ENCODE measurements at regions not wholly inside any gene's neighbourhood (a gene's known extent, or its start where the extent isn't known, plus 50 kb on each side); places are given as distances from the start of the nearest gene placed in this dataset.
"Not testable (repeated sequence)": the region's sequence is repeated elsewhere in the genome, so short reads cannot be mapped to it uniquely, and the experiment has no call there.

GRCh38 chr3:20442846-20443245 lies 256.8 kb upstream of the SGO1 start (continued):
- TF ChIP-seq, protein P1, sequence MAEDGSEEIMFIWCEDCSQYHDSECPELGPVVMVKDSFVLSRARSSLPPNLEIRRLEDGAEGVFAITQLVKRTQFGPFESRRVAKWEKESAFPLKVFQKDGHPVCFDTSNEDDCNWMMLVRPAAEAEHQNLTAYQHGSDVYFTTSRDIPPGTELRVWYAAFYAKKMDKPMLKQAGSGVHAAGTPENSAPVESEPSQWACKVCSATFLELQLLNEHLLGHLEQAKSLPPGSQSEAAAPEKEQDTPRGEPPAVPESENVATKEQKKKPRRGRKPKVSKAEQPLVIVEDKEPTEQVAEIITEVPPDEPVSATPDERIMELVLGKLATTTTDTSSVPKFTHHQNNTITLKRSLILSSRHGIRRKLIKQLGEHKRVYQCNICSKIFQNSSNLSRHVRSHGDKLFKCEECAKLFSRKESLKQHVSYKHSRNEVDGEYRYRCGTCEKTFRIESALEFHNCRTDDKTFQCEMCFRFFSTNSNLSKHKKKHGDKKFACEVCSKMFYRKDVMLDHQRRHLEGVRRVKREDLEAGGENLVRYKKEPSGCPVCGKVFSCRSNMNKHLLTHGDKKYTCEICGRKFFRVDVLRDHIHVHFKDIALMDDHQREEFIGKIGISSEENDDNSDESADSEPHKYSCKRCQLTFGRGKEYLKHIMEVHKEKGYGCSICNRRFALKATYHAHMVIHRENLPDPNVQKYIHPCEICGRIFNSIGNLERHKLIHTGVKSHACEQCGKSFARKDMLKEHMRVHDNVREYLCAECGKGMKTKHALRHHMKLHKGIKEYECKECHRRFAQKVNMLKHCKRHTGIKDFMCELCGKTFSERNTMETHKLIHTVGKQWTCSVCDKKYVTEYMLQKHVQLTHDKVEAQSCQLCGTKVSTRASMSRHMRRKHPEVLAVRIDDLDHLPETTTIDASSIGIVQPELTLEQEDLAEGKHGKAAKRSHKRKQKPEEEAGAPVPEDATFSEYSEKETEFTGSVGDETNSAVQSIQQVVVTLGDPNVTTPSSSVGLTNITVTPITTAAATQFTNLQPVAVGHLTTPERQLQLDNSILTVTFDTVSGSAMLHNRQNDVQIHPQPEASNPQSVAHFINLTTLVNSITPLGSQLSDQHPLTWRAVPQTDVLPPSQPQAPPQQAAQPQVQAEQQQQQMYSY (CRISPR knock-in tag; IDR thresholded peaks at IDR 0.05), result no peak
- TF ChIP-seq, protein P2, sequence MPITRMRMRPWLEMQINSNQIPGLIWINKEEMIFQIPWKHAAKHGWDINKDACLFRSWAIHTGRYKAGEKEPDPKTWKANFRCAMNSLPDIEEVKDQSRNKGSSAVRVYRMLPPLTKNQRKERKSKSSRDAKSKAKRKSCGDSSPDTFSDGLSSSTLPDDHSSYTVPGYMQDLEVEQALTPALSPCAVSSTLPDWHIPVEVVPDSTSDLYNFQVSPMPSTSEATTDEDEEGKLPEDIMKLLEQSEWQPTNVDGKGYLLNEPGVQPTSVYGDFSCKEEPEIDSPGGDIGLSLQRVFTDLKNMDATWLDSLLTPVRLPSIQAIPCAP (CRISPR knock-in tag; IDR thresholded peaks at IDR 0.05), result no peak
- no peak for TF ChIP-seq ZNF532 (CRISPR knock-in tag; IDR thresholded peaks at IDR 0.05; ENCODE audit: borderline replicate concordance)
- no peak for TF ChIP-seq ZSCAN18 (CRISPR knock-in tag; IDR thresholded peaks at IDR 0.05)

- H3K27me3 Mint-ChIP-seq (ENCODE audit: low read depth); H3K27ac Mint-ChIP-seq; H3K4me3 Mint-ChIP-seq; DNase-seq (ENCODE audit: low spot score); H3K4me1 Mint-ChIP-seq; POLR2A ChIA-PET; CTCF ChIA-PET; ATAC-seq; H3K36me3 Mint-ChIP-seq: not testable (repeated sequence)
- H3K9me3 Mint-ChIP-seq, result peaks cover 50% of the 10 kb centered on the region
Observed at GRCh38 chr3:20427268-20427667, 241.3 kb upstream of the SGO1 start.

GRCh38 chr3:20425138-20425537 lies 239.1 kb upstream of the SGO1 start:
- CTCF ChIA-PET, result no interaction called here
- POLR2A ChIA-PET, result no interaction called here

More at GRCh38 chr3:20425138-20425537, 239.1 kb upstream of the SGO1 start:
- no peaks in the 10 kb centered on the region for H3K27me3 Mint-ChIP-seq (ENCODE audit: low read depth)
- H3K36me3 Mint-ChIP-seq, result peaks cover 8% of the 10 kb centered on the region
- no peak for TF ChIP-seq SOX15 (CRISPR knock-in tag; IDR thresholded peaks at IDR 0.05)
- TF ChIP-seq ZNF263 (CRISPR knock-in tag; IDR thresholded peaks at IDR 0.05; ENCODE audit: low read depth), result no peak
- TF ChIP-seq, protein P2 (CRISPR knock-in tag; IDR thresholded peaks at IDR 0.05), result no peak
- TF ChIP-seq, protein P3, sequence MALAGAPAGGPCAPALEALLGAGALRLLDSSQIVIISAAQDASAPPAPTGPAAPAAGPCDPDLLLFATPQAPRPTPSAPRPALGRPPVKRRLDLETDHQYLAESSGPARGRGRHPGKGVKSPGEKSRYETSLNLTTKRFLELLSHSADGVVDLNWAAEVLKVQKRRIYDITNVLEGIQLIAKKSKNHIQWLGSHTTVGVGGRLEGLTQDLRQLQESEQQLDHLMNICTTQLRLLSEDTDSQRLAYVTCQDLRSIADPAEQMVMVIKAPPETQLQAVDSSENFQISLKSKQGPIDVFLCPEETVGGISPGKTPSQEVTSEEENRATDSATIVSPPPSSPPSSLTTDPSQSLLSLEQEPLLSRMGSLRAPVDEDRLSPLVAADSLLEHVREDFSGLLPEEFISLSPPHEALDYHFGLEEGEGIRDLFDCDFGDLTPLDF (CRISPR knock-in tag; IDR thresholded peaks at IDR 0.05), result no peak
- no peak for TF ChIP-seq ZNF416 (CRISPR knock-in tag; IDR thresholded peaks at IDR 0.05)
- TF ChIP-seq, protein P4, sequence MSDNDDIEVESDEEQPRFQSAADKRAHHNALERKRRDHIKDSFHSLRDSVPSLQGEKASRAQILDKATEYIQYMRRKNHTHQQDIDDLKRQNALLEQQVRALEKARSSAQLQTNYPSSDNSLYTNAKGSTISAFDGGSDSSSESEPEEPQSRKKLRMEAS (CRISPR knock-in tag; IDR thresholded peaks at IDR 0.05), result no peak
- TF ChIP-seq, protein P5, sequence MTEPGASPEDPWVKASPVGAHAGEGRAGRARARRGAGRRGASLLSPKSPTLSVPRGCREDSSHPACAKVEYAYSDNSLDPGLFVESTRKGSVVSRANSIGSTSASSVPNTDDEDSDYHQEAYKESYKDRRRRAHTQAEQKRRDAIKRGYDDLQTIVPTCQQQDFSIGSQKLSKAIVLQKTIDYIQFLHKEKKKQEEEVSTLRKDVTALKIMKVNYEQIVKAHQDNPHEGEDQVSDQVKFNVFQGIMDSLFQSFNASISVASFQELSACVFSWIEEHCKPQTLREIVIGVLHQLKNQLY (CRISPR knock-in tag; IDR thresholded peaks at IDR 0.05), result no peak
- no peak for TF ChIP-seq ZNF232 (CRISPR knock-in tag; IDR thresholded peaks at IDR 0.05)
- TF ChIP-seq ZNF532 (CRISPR knock-in tag; IDR thresholded peaks at IDR 0.05; ENCODE audit: borderline replicate concordance), result no peak
- H3K4me1 Mint-ChIP-seq, result no peaks in the 10 kb centered on the region
- ATAC-seq (no peak), DNase-seq (ENCODE audit: low spot score) (no peak)
- H3K27ac Mint-ChIP-seq, result no peak overlapping the region
- no peak overlapping the region for H3K4me3 Mint-ChIP-seq
- H3K9me3 Mint-ChIP-seq, result peaks cover 29% of the 10 kb centered on the region
